MM.1S (cell line): ENCODE measurements at regions not wholly inside any gene's neighbourhood (a gene's known extent, or its start where the extent isn't known, plus 50 kb on each side); places are given as distances from the start of the nearest gene placed in this dataset.

Source experiments
- CTCF ChIP-seq: fragments of 300-600 bp; sonication (generic); IDR thresholded peaks from 2 replicates; pipeline ENCODE4 v1.5.1; 2016; ENCODE audit warnings: antibody characterized with exemption, low read length, mixed read lengths
- EZH2phosphoT487 ChIP-seq: fragments of 300-600 bp; sonication (generic); IDR thresholded peaks from 2 replicates; pipeline ENCODE4 v1.6.1; 2018; ENCODE audit warnings: antibody characterized with exemption, low read length

GRCh38 chr14:71625175-71625574 is 307.1 kb upstream of the RGS6 start:
- TF ChIP-seq CTCF, result no peak
- no peak for TF ChIP-seq EZH2phosphoT487
